22Rv1 (cell line): ENCODE measurements at regions not wholly inside any gene's neighbourhood (a gene's known extent, or its start where the extent isn't known, plus 50 kb on each side); places are given as distances from the start of the nearest gene placed in this dataset.

Experiments
- H3K27ac ChIP-seq: fragments of 450-650 bp; 2 replicates; pipeline ENCODE4 v1.5.1; 2017
- ZFX ChIP-seq: fragments of 450-650 bp; IDR thresholded peaks from 2 replicates; pipeline ENCODE4 v1.6.1; 2017; ENCODE audit warnings: antibody characterized with exemption, borderline replicate concordance
- TF ChIP-seq, protein P1 (sequence below): fragments of 450-650 bp; IDR thresholded peaks from 2 replicates; pipeline ENCODE4 v1.5.1; 2017; ENCODE audit warnings: mild to moderate bottlenecking

DNA sequence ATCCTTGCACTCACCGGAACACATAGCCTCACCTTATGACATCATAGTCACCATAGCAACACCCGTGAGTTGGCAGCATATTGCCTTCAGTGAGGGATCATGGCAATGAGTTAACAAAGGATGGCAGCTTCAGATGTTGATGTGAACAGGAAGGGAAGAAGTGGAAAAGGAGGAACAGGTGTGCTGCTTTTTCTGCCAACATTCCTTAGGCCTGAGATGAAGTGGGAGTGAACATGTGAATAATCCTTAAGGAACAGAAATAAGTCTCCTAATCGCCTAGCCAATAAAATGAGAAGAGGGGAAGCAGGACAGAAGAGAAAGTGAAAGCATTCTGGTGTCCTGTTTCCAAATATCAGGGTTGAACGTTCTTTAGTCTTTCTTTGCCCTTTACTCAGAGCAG lies 360.0 kb downstream of the BRINP1 start:
- H3K27ac ChIP-seq = no peak overlapping the region
- TF ChIP-seq, protein P1, sequence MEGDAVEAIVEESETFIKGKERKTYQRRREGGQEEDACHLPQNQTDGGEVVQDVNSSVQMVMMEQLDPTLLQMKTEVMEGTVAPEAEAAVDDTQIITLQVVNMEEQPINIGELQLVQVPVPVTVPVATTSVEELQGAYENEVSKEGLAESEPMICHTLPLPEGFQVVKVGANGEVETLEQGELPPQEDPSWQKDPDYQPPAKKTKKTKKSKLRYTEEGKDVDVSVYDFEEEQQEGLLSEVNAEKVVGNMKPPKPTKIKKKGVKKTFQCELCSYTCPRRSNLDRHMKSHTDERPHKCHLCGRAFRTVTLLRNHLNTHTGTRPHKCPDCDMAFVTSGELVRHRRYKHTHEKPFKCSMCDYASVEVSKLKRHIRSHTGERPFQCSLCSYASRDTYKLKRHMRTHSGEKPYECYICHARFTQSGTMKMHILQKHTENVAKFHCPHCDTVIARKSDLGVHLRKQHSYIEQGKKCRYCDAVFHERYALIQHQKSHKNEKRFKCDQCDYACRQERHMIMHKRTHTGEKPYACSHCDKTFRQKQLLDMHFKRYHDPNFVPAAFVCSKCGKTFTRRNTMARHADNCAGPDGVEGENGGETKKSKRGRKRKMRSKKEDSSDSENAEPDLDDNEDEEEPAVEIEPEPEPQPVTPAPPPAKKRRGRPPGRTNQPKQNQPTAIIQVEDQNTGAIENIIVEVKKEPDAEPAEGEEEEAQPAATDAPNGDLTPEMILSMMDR = no peak
- TF ChIP-seq ZFX = no peak

DNA sequence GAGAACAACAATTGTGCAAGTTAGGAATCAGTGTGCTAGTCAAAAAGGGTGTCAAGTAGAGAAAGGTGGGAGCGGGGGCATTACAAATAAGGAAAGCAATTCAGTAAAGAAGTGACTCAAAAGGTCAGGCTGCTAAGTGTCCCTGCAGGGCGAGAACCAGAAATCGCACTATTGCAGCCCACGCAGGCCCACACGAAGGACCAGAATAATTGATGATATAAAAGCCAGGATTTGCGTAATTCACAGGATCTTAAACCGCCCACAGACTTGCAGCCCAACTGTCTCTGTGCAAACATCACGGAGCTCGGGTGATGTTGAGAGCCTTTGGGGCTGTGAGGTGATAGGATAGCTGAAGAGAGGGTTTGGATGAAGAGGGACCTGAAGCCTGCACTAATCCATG lies 349.0 kb downstream of the BRINP1 start:
- TF ChIP-seq, protein P1 = no peak
- no peak overlapping the region for H3K27ac ChIP-seq

DNA sequence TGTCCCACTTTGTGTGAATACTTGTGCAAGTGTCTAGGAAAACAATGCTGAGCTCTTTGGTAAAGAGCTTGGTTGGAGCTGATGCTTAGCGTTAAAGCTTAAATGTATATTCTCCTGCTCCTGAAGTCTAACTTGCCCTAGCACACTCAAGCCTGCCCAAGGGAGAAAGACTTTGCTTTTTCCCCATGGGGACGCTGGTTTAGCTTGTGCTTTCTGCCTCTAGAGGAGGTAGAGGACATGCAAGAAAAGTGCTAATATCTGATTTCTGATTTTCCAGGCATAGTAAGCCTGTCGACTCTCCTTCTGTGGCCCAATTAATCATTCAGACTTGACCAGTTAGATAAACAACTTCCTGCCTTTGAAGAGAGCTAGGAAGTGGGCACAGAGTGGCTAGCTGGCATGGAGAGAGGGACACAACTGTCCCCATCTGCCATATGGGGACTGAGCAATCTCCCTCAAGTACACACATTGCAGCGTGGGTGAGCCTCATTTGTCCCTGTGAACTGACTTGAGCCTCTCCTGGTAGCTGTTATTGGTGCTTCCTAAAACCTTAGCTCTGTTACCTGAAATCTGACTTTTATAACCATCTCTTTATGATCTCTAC lies 348.4 kb downstream of the BRINP1 start:
- TF ChIP-seq, protein P1 = no peak
- no peak for TF ChIP-seq ZFX
- no peak overlapping the region for H3K27ac ChIP-seq

DNA sequence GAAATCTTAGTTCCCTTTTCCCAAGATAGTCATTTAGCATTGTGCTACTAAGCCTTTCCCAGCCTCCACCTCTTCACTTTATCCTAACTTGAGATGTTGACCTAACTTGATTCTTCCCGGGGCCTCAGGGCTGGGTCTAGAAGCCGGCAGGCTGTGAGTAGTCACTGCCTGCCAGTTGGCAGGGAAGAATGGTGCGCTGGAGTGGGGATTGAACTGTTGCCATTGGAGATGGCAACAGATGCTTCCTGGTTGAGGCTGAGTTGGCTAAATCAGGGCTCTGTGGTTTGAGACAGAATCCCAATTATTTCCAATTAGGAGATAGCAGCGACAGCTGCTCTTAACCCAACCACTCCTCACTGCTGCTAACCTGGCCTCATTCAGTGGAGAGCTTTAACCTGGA lies 343.1 kb downstream of the BRINP1 start:
- TF ChIP-seq ZFX = no peak
- TF ChIP-seq, protein P1 = no peak
- H3K27ac ChIP-seq = peak overlapping the region; percentile 43

DNA sequence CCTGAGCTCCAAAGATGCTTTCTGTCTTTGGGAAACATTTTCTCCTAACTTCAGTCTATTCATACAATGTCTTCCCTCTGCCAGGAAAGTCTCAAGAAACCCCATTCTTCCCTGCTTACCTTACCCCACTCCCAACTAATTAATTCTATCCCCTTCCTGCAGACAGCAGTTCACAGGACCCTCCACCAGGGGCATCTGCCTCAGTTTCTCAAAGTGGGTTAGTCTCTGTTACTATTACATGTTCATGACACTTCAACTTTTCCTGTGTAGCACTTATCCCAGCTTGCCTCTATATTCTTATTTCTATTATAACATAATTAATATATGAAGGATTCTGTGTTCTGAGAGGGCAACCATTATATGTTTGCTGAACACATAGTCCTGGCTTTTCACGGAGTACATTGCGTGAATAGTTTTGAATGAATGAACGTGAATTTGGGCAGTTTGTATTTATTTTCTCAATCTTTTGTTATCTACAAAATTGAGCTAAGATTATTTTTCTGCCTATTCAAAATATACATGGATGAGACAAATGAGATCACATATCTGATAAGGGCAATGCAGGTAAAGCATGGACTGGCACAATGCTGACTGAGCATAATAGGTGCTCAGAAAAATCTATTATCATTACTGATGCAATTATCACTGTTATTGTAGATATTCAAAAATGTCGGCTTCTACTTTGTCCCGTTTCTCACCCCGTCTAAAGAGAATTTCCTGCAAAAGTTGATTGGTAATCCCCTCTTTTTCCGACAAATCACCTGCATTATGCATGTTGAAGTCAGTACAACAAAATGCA lies 341.1 kb downstream of the BRINP1 start:
- no peak for TF ChIP-seq ZFX
- TF ChIP-seq, protein P1 = peak; percentile 15; the same call in 1 of the 2 replicates
- H3K27ac ChIP-seq = peak overlapping the region; percentile 43; the same call in 1 of the 2 replicates

DNA sequence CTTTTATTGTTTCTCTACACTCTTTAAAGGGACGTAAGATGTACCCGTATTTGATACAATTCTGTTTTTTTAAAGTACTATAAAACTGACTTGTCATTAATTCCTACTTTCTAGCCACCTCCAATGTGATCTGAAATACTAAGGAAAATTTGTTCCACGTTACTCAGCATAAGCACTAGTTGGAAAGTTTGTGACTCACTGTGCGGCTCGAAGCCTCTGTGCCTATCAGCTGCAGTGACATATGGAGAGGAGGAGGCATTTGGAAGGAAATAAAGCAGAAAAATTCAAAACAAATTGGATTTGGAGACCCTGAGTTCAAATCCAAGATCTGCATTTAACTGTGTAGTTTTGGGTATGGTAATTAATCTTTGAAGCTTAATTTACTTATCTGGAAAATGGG lies 339.3 kb downstream of the BRINP1 start:
- TF ChIP-seq, protein P1 = no peak
- no peak for TF ChIP-seq ZFX

DNA sequence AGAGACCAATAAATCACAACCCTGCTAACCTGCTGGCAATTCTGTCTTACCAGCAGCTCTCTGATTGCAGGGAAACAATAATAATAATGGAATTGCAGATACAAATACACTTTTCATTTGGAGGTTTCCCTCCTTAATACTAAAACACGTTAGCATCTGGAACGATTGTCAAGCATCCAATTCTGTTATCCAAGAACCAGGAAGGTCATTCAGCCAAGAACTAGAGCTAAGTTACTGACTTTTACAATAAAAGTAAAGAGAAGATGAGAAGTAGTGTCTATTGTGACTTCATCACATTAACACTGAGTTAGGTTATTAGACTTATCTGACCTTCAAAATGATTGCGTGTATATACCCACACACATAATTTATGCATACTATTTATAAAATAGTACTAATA lies 335.6 kb downstream of the BRINP1 start:
- TF ChIP-seq ZFX = no peak
- TF ChIP-seq, protein P1 = no peak
- no peak overlapping the region for H3K27ac ChIP-seq

More for the DNA sequence above, 339.3 kb downstream of the BRINP1 start:
- no peak overlapping the region for H3K27ac ChIP-seq
